Ovary (tissue), 3 donors: ENCODE measurements at regions not wholly inside any gene's neighbourhood (a gene's known extent, or its start where the extent isn't known, plus 50 kb on each side); places are given as distances from the start of the nearest gene placed in this dataset.

Experiments used
- CTCF ChIP-seq, 3 donors: fragments of 450-650 bp in 2 of 3; fragments of 200-600 bp in 1 of 3; IDR thresholded peaks; one replicate each; pipeline versions ENCODE4 v1.5.1 to v1.8.0; 2016 to 2022; ENCODE audit warnings: antibody characterized with exemption in 3 of 3, mild to moderate bottlenecking in 1 of 3
- EP300 ChIP-seq: sonication (generic); formaldehyde crosslinking; IDR thresholded peaks from one replicate; pipeline ENCODE4 v1.6.1; 2017; ENCODE audit warnings: antibody characterized with exemption
- POLR2A ChIP-seq: fragments of 450-650 bp; IDR thresholded peaks from one replicate; pipeline ENCODE4 v1.6.1; 2017; ENCODE audit warnings: antibody characterized with exemption, mild to moderate bottlenecking, moderate library complexity
- donor health status: DM: no; HTN: no; CAD: no.

GRCh38 chr4:186829740-186830449 is 106.2 kb upstream of the FAT1 start:
- TF ChIP-seq CTCF (IDR thresholded peaks at IDR 0.05), result no peak
- no peak for TF ChIP-seq POLR2A
- TF ChIP-seq EP300, result no peak
